ENCODE measurements at regions not wholly inside any gene's neighbourhood (a gene's known extent, or its start where the extent isn't known, plus 50 kb on each side); places are given as distances from the start of the nearest gene placed in this dataset.

GRCh38 chrX:88660836-88661235 is 86.2 kb upstream of the CPXCR1 start:
- Histone ChIP-seq H2BK15ac (ENCODE audit: low read depth, low read length) (no peak overlapping the region), H2AK5ac (ENCODE audit: low read depth, low read length) (no peak overlapping the region), H3K27ac (ENCODE audit: insufficient read depth, low read length) (no peak overlapping the region), H2AFZ (replicated peaks; ENCODE audit: low read length, poor library complexity) (no peak overlapping the region), H3K23ac (ENCODE audit: low read depth, low read length) (no peak overlapping the region), H3K14ac (replicated peaks; ENCODE audit: low read depth, low read length) (no peak overlapping the region), H2BK20ac (ENCODE audit: low read depth, low read length) (no peak overlapping the region), H3K4ac (ENCODE audit: low read depth, low read length) (no peak overlapping the region), H4K8ac (ENCODE audit: low read depth in 2 of 2, low read length in 2 of 2) (no peak overlapping the region), H4K20me1 (ENCODE audit: insufficient read depth, low read length) (no peaks in the 10 kb centered on the region), H3K79me1 (ENCODE audit: low read depth in 1 of 2, low read length in 2 of 2) (no peaks in the 10 kb centered on the region), H4K5ac (ENCODE audit: low read depth, low read length) (no peak overlapping the region), H3K27me3 (ENCODE audit: control insufficient read depth, insufficient read depth, low read length) (no peaks in the 10 kb centered on the region), H3K9me3 (ENCODE audit: control insufficient read depth, insufficient read depth, low read length) (no peaks in the 10 kb centered on the region; the same call in 1 of the 2 replicates), H3K56ac (ENCODE audit: extremely low read depth, insufficient read depth, low read length) (no peak overlapping the region), H2BK120ac (ENCODE audit: low read depth, low read length) (no peak overlapping the region), H3K36me3 (ENCODE audit: control insufficient read depth, insufficient read depth, low read length) (no peaks in the 10 kb centered on the region), H3K18ac (ENCODE audit: low read depth, low read length) (no peak overlapping the region), H3K4me2 (ENCODE audit: low read depth, low read length) (no peak overlapping the region), H3K9me1 (ENCODE audit: insufficient read depth, low read length) (no peaks in the 10 kb centered on the region), H4K91ac (ENCODE audit: insufficient read depth, low read depth, low read length) (no peak overlapping the region), H3K9ac (ENCODE audit: low read depth, low read length) (no peak overlapping the region), H3K4me3 (ENCODE audit: insufficient read depth, low read depth, low read length) (no peak overlapping the region), H2BK5ac (ENCODE audit: low read depth, low read length, poor library complexity, severe bottlenecking) (no peak overlapping the region), H3K4me1 (ENCODE audit: control insufficient read depth, insufficient read depth, low read length) (no peaks in the 10 kb centered on the region), H2AK9ac (replicated peaks; ENCODE audit: low read depth, low read length, poor library complexity) (no peak overlapping the region)
- no peak for ATAC-seq (ENCODE audit: low read depth)
- no peak for TF ChIP-seq MXI1 (IDR thresholded peaks at IDR 0.05; ENCODE audit: borderline replicate concordance, low read depth, low read length)
- TF ChIP-seq MAFK (IDR thresholded peaks at IDR 0.05; ENCODE audit: low read depth, low read length): no peak
- dilution Hi-C loops (cut with HindIII; ENCODE audit: low sequenced_read_pairs, unreplicated experiment) (no loop called here), in situ Hi-C loops (cut with MboI; ENCODE audit: low sequenced_read_pairs) (no loop called here), intact Hi-C loops (cut with micrococcal nuclease) (no loop called here)
- DNase-seq: no peak
- POLR2A ChIA-PET (ENCODE audit: unreplicated experiment): no interaction called here
- no TSS peak for BruUV-seq (replicated peaks)
- CTCF ChIA-PET: no interaction called here
- no CpG with 5 or more reads among the region's 1 CpG for WGBS, 2 experiments (ENCODE audit: extremely low coverage in 2 of 2, insufficient read length in 1 of 2)
